GM21528 (cell line): ENCODE measurements at regions not wholly inside any gene's neighbourhood (a gene's known extent, or its start where the extent isn't known, plus 50 kb on each side); places are given as distances from the start of the nearest gene placed in this dataset.

Source experiments
- ATAC-seq: cut with Tn5 transposase; IDR thresholded peaks from one replicate; pipeline ENCODE4 v1.9.1; 2021; ENCODE audit warnings: mild to moderate bottlenecking, moderate library complexity; ENCODE audit not compliant: unreplicated experiment, low FRiP score

DNA sequence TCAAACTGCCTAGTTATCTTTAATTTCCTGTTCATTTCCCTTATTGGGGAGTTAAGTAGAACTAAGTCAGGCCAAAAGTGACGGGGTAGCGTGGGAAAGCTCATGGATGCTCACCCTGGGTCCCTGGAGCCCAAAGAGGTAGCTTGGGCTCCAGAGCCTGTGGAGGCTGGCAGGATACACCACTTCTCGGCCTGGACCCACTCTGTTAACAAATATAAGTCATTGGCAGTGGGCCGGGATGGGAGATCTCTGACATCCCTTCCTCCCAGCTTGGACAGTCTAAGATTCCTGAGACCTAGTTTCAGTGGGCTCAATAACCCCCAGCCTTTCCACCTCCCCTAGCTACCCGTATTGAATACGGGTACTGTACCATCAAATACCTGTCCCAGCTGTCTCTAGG is 106.1 kb downstream of the EFNB1 start:
- ATAC-seq, result no peak

DNA sequence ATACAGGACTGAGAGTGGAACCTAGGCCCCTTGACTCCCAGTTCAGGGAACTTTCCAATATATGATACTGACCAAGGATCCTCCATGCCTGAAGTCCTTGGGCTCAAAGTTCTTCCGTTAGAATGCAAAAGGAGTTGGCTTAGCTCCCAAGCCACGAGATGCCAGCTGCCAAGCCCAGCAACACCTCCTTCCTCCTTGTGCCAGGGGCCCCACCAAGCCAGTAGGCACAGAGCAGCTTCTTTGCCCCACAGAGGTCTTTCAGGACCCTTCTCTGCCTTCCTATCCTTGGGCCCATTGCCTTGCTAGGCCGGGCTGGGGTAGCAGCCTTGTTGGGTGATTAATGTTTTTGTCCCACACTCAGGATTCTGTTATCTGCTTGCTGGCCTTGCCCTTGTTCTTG is 105.6 kb downstream of the EFNB1 start:
- no peak for ATAC-seq

DNA sequence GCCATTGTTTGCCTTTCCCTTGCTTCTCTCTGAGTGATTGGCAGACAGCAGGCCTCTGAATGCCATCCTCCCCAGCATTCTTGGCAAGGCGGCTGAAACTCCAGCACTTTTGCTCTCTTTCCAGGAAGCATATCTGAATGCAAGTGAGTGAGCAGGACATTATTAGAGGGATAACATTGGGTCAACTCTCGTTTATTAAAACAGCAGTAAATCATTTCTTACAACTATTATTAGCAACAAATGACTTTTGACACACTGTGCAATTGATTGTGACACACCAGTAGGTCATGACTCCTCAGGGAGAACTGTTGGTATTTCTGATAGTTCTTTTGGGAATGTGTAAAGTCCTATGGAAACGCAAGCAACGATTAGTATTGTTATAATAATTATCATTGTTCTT is 103.8 kb downstream of the EFNB1 start:
- no peak for ATAC-seq

DNA sequence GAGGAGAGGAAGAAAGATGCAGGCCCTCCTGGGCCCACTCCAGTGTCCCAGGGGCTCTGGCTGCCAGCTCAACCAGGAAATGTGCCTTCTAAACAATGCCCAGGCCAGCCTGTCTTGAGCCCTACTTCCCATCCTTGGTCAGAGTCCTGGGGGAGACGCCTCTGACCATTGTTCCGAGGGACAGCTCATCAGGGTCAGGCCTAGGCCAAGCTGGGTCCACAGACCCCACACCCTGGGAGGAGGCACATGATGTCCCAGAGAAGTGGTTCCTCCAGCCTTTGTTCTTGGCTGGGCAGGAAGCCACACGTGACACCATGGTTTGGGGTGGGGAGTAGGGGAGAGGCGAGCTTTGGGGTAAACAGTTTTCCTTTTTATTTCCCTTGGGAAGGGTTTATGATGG is 102.5 kb downstream of the EFNB1 start:
- no peak for ATAC-seq

DNA sequence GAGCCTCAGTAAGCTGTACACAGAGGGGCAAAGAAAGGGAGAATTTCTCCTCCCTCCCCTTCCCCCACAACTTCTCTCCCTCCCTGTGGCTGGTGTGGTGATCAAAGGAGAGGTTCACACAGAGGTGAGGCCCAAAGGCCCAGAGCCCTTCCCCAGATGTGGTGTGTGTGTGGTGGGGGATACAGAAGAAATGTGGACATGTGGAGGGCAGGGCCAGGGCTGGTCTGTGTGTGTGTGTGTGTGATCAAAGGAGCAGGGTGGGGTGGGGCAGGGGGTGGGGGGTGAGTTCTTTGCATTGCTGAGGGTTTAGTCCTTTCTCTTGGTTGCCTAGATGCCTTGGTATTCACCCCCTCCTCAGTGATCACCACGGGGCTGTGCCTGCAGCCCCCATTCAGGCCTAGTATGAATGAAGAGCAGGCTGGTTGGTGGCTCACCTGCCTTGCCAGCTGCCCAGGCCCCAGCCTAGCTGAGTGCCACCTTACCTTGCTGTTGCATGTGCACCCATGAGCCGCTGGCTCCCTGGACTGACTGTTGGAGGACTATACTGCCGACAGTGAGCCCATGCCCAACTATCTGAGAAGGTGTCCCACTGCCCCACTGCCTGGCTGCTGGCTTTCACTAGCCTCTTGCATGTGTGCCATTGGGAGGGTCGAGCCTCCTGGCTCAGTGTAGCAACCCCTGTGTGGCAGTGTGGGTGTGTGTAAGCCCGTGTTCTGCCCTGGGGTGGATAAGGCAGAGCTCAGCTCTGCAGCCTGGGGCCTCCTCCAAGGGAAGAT is 101.9 kb downstream of the EFNB1 start:
- ATAC-seq, result no peak

DNA sequence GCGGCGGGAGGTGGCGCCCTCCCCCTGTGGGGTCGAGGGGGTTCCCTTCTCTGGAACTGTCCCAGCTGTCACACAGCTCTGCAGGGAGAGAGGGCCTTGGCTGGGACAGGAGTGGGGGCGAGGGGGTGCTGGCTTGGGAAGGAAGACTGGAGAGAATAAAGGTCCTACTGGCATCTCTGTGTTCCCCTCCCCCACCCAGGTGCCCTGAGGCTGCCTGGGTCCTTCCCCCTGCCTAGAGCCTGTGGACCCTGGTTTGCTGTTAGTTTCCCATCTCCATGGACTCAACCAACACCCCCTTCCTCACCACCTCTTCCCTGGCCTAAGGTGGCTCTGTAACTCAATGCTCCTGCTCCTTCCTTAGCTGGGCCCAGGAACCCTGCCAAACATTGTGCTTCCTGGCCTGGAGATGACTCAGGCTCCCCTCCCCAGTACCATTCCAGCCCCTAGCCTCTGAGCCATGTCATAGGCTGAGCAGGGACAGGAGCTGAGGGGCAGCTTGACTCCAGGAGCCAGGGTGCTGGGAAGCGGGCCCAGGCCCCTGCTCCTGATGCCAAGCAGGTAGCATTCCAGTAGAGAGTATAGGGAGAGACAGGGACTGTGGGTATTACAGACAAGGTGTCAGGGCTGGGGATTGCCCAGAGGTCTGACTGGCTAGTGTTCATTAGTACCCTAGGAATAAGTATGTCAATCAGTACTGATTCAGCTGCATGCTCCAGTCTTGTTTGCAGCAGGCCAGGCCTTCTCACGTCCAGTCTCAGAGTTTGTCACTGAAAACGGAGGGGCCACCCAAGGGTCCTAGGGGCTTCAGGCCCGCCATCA is 100.7 kb downstream of the EFNB1 start:
- ATAC-seq, result no peak

DNA sequence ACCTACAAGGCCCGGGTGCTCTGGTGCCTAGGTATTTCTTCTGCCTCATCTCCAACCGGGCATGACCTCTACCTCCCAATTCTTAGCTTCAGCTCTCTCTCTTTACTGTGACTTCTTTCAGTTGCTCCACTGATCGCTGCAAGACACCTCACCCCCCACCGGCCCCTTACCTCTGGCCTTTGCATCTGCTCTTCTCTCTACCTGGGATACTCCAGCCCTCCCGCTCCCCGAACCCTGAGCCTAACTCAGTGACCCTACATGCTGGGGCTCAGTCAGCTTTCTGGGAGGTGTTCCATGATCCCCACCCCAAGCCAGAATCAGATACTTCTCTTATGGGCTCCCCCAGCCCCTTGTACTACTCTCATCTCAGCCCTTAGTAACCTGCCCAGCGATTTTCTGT is 99.6 kb downstream of the EFNB1 start:
- no peak for ATAC-seq

DNA sequence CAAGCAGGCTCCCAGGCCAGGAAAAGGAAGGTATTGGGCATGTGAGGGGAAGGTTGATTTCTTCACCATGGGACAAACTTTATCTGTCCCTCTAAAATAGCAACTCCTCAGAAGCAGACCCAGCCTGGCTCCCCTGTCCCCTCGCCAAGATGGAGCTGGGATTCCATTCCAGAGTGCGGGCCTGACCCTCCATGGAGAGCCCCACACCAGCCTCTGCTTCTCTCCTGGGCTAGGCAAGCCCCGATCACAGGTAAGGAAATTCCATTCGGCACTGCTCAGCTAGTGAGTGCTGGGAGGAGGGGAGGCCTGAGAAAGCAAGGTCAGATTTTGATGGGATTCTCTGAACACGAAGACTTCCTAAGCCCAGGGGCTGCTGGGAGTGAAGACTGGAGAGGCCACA is 98.4 kb downstream of the EFNB1 start:
- no peak for ATAC-seq

DNA sequence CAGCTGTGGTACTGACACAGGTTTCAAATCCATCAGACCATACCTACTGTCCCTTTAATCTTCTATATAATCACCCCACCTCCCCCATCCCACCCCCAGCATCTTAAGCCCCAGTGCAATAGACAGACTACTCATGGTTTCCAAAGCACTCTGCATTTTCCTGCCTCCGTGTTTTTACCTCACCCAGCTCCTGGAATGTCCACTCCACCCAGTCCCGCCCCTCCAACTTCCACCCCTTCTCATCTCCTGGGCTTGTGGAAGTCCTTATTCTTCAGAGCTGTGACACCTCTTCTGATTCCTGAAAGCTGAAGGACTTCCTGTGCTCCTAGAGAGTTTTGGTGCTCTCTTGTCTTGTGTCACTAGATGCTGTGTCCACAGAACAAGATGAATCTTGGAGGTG is 94.3 kb downstream of the EFNB1 start:
- no peak for ATAC-seq

DNA sequence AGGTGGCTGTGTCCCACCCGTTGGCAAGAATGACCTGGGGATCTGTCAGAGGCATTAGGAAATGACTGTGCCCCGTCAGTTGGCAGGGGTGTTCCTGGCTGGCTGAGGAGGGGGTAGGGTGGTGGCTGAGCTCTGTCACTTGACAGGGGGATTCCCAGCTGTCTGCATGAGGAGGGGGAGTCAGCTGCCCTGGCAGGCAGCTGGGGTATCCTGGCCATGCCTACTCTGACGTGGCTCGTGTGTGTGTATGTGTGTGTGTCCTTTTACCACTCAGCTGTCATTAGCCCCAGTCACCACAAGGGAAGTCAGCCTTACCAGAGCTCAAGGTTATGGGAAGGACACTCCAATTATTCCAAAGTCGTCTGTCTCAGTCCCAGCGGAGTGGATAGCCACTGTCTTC is 93.2 kb downstream of the EFNB1 start:
- no peak for ATAC-seq

DNA sequence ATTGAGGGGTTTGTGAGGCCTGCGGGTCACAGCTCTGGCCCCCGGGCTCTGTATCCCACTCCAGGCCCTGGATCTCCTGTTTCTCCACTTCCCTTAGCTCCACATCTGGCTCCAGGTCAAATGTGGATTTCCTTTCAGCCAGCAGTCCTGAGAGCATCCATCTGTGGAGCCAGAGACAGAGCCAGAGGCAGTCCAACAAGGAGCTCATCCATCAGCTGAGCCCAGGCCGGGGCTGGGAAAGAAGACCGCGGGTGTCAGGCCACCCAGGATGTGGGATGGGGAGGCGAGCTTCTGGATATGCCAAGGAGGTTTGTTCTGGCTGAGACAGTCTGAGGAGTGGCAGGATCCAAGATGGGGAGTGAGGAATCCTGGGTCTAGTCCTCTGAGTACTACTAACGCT is 91.7 kb downstream of the EFNB1 start:
- ATAC-seq, result no peak

DNA sequence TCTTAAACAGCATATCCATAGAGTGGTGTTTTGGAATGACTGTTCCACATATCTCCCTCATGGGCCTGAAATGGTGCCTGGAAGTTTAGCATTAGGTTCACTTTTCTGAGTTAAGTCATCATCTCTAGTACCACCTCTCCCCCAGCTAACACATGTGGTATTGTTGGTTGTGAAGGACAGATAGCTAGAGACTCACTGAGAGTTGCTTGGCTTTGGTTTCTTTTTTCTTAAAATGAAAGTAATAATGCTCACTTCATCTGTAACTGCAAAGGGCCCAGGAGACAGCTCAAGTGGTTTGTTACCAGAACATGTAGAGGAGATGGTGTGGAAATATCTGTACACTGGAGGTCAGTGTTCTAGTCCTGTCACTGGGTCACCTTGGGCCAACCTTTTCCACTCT is 90.9 kb downstream of the EFNB1 start:
- no peak for ATAC-seq

DNA sequence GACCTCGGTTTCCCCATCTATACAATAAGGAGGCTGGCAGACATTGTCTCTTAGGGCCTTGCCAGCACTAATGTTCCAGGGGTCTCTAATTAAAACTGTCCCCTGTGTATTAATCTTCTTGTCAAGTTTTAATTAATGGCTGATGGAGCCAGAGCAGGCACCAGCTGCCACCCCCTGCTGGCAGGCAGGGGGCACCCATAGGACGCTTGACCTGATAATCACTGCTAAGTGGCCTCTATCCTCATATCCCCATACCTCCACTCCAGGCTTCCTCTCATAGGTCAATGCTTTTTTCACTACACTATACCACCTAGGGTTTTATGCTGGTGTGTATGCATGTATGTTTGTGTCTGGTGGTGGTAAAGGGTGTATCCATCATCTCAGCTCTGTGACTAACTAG is 89.4 kb downstream of the EFNB1 start:
- no peak for ATAC-seq

DNA sequence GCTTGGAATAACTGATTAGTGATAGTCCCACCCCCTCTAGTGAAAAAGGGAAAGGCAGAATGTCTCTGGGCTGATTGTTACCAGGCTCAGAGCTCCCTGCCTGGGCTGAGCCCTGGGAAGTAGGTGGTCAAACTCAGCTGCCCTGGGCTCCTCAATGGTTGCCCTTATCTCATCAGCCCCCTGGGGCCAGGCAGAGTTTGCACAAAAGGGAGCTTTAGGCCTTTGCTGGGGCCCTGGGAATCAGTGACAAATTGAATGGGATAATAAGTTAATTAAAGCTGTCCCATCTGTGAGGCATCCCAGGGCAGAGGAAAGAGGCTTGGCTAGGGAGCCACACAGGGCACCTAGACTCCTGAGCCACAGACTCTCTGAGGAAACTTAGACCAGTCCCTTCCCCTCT is 89.0 kb downstream of the EFNB1 start:
- ATAC-seq, result no peak

DNA sequence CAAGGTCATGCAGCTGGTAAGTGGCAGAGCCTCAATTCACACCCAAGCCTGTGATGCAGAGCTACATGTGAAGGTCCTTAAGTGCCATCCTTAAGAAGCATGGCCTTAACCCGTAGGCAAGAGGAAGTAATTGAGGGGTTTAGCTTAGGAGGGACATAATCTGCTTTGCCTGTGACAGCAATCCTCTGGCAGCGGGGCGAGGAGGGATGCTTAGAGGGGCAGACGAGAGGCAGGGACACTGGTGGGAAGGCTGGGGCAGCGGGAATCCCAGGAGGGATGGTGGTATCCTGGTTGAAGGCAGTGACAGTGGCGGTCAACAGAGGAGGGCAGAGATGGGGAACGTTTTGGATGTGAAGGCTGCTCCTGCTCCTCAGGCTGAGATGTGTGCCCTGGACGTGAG is 88.1 kb downstream of the EFNB1 start:
- ATAC-seq, result no peak

DNA sequence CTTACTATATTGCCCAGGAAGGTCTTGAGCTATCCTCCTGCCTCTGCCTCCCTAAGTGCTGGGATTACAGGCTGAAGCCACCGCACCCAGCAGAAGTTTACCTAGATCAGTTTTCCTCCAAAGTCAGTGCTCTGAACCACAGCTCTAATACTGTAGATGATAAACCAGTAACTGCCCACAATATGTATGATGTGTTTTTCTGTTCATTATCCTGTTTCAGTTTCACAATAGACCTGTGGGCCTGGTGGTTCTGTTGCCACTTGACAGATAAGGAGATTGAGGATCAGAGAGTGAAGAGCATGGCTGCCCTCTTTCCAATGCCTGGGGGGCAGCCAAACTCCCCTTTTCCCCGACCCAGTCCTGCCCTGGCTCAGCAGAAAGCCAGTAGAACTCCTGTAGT is 87.0 kb downstream of the EFNB1 start:
- ATAC-seq, result no peak

DNA sequence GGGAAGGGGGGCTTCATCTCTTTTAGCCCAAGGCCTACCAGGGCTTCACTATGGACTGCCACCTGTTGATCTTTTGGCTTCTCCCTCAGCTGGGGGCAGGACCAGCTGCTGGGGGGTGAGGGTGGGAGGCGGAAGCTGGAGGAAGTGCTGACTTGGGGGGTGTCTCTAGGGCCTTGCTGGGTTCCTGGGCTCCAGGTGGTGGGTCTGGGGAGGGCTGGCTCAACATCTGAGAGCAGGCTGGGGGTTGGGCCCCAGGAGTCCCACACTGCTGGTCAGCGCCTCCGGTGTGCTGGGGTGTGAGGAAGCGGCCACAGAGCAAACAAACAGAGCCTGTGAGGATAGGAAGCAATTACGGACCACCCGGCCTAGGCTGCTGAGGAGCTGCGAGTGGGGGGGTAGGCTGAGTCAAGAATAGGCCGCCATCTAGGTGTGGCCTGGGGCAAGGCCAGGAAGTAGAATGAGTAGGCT is 85.7 kb downstream of the EFNB1 start:
- no peak for ATAC-seq

DNA sequence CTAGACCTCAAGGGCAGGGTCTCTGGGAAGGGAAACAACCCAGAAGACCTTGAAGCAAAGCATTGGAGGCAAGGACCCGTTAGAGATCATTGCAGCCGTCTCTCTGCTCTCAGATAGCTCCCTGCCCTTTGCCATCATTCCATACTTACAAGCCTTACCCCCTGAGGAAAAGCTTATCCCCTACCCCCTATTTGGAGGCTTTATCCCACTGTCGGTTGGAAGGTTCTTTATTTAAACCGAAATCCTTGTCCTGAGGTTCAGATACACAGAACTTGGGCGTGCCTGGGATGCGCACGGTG is 84.4 kb downstream of the EFNB1 start:
- no peak for ATAC-seq

DNA sequence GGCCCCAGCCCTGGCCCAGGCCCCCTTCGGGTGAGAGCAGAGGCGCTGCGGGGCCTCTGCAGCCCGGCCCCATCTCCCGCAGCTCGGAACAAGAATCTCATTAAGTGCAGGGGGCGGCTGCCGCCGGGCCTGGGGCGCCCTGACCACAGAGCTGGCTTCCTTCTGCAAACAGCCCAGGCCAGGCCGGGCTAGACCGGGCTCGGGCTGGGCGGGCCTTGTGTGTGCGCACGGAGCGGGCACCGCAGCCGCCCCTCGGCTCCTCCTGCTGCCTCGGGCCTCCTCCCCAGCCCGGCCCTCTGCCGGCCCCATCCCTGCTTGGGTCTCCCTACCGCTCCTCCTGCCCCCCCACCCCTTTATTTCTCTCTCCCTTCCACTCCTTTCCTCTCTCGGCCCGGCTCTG is 83.3 kb downstream of the EFNB1 start:
- ATAC-seq, result no peak

DNA sequence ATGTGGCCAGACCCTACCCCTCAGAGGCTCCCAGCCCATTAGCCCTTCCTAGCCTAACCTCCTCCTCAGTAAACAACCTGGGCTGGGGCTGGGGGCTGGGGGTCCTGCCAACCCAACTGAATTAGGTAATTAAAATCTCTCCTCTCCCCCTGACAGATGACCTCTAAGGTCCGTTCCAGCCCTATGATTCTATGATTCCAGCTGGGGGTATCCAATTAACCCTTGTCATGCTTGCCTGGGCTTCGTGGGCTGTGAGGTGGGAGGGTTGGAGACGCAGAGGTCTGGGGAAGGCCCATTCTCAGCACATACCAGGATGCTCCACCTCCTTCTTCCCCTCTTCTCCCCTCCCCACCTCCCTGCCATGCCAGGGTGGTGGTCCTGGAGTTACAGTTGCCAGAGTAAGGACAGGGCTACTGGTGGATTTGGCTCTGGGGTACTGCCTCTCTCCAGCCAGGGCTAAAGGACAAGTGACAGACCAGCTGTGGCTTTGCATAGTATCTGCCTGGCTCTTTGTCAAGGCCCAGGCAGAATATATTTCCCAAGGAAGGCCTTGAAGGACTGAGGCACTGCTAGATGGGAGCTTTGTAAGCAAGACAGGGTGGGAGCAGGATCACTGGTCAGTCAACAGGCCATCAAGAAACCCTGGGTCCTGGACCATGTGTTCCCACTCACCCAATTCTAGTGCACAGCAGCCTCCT is 82.1 kb downstream of the EFNB1 start:
- no peak for ATAC-seq

DNA sequence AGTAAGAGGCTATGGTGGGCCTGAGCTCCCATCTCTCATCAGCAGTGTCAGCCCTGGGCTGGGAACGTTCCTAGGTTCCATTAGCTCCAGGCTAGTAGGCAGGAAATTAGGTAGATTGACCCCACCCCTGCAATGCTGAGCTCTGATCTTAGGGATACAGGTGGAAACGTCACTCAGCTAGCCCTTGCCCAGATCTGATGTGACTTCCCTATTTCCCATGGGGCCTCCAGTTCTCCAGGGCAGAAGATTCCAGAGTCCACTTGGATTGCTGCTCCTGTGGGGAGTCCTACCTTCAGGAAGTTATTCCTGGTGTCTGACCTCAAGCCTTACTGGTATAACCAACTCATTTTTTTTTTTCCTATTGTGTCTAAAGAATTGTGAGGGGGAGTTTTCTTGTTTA is 81.1 kb downstream of the EFNB1 start:
- ATAC-seq, result no peak

DNA sequence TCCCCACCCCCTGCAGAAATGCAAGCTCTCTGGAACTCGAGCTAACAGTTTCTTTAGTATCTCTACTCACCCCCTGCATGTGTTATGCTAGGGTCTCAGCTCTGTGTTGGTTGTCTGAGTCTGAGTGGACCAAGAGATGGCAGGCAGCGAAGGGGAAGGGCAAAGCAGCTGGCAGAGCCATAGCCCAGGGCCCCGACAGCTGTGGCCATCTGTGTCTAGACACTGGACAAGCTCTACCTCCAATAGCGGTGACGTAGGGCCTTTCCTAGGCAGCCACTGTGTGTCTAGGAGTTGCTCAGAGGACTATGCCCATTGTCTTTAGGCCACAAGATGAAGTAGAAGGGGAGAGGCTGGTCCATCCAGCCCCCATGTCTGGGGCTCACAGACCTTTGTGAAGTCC is 79.2 kb downstream of the EFNB1 start:
- ATAC-seq, result no peak
